HG03108 (cell line): ENCODE measurements at regions not wholly inside any gene's neighbourhood (a gene's known extent, or its start where the extent isn't known, plus 50 kb on each side); places are given as distances from the start of the nearest gene placed in this dataset.

Experiments used
- ATAC-seq: cut with Tn5 transposase; IDR thresholded peaks from one replicate; pipeline ENCODE4 v1.9.1; 2021; ENCODE audit warnings: moderate library complexity; ENCODE audit not compliant: unreplicated experiment

- ATAC-seq = no peak
Measured at GRCh38 chr2:198452327-198452726, 647.9 kb downstream of the PLCL1 start.

DNA sequence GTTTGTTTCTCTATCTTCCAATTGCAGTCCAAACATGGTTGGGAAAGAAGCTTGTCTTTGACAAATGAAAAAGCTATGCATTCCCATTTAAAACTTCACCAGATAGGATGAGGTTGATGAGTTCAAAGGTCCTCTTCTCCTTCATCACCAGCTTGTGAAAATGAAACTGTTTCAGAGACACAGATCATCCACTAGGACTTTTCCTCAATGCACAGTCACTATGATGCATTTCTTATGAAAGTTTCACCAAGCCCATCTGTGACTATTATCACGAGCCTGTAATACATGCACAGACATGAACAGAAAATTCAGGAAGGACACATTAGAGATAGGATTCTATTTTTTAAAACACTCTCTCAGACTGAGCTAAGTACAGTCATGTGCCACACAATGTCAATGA is 644.4 kb downstream of the PLCL1 start:
- ATAC-seq = no peak

- no peak for ATAC-seq
Measured at GRCh38 chr2:198444800-198445287, 640.5 kb downstream of the PLCL1 start.

DNA sequence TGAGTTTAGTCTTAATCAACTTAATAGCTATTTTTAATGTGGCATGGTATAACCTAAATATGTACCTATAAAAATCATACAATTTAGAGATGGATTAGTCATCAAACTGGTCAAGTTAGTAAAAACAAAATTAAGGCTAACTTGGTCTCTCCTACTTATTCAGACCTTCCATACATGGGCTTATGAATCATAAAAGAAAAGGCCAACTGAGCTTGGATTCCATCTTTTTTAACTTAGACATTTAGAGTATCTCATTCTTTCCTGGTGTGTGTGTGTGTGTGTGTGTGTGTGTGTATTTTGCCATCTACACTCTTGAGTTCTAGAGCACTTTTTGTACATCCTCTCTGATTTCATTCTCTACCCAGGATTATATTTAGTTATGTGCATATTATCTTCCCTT is 637.5 kb downstream of the PLCL1 start:
- ATAC-seq = no peak

- ATAC-seq = no peak
Measured at GRCh38 chr2:198441246-198441645, 636.9 kb downstream of the PLCL1 start.

DNA sequence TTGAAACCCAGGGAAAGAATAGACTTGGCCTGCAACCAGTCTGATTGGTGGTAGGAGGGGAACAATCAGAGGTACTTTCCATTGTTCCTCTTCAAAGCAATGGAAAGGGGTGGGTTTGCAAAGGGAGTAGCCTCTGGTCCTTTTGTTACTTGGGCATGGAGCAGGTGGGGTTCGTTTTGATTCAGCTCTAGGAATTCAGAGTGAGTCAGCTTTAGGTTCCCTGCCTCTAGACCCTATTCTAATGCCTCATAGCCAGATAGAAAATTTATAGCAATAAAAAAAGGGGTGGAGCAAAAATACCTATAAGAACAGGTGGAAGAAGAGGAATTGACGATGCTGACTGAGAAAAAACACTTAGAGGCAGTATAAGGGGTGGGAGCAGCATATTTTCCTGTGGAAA is 636.4 kb downstream of the PLCL1 start:
- ATAC-seq = no peak

DNA sequence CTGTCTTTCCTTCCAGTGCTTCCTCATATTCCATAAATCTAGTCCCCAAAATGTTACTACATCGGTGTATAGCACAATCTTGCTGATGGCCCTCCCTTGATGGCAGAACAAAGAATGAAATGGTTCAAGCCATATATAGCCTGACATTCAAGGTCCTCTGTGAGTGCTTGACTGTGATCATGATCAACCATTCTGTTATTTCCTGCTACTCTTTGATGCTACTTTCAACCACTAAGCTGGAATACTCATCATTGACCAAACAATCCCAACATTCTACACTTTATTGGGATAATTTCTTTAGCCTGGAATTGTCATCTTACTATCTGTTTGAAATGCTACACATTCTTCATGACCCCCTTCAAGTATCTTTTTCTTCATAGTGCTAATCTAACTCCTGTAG is 633.9 kb downstream of the PLCL1 start:
- no peak for ATAC-seq

- no peak for ATAC-seq
Measured at GRCh38 chr2:198424112-198424511, 619.7 kb downstream of the PLCL1 start.

- ATAC-seq = no peak
Measured at GRCh38 chr2:198417836-198418235, 613.4 kb downstream of the PLCL1 start.

GRCh38 chr2:198414976-198415375 is 610.6 kb downstream of the PLCL1 start:
- ATAC-seq = no peak

DNA sequence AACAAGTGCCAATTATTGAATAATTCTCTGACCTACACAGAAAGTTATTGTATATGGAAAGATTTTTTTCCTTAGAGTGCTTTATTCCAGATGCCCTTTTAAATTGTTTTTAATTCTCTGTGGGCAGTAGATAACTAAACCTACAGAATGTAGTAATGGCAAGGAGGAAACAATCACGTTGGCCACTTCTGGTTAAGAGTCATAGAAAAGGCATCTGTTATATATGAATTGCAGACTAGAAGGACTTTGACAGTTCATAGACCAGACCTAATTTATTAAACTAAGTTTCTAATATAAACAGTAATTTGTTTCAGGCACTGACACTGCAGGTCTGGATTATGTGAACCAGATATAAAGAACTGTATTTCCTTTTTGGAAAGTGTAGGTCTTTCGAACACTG is 607.5 kb downstream of the PLCL1 start:
- no peak for ATAC-seq

DNA sequence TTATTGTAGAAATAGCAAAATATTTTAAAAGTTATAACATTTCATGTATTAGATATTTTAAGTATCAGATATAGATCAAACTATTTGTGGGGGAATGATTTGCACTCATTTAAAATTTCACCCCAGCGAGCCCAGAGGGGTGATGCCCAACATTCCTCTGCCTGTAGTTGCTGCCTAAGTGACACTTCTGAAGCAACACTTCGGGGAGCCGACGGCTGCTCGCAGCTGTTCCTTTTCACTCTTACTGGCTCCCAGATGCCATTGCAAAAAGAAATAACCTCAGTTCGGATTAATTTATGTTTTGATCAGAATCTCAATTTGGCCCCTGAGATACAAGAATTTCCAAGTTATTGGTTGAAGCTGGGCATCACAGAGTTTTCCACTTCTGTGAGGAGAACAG is 603.8 kb downstream of the PLCL1 start:
- ATAC-seq = no peak

DNA sequence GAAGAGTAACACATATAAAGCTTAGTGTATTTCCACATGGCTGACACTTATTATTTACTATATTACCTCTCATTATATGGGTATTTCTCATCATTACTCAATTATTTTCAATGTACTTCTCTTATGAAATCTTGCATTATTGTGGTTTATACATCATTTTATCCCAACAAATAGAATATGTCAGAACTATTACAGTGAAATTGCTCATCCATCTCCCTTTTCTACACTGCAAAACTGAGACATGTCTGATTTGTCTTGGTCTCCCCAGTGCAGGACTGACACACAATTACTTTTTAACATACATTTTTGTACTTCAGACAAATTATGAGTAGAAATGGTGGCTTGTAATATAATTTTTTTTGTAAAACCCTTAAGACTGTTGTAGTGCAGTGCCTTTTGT is 600.9 kb downstream of the PLCL1 start:
- no peak for ATAC-seq

DNA sequence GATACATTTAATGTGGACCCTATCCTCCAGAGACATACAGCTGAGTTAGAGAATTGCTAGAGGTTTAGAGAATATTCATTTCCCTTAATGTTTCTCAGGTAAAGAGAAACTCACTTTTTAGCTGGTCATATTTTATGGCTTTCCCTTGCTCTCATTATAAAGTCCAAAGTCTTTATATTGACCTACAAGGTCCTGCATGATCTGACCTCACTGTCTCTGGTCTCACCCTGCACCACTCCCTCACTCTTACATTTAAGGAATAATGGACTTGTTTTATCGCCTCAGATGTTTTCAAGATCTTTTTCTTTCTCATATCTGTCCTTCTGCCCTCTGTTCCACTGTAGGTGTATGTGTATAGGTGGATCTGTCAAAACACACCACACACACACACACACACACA is 597.3 kb downstream of the PLCL1 start:
- no peak for ATAC-seq

- ATAC-seq = no peak
Measured at GRCh38 chr2:198400999-198401398, 596.6 kb downstream of the PLCL1 start.

DNA sequence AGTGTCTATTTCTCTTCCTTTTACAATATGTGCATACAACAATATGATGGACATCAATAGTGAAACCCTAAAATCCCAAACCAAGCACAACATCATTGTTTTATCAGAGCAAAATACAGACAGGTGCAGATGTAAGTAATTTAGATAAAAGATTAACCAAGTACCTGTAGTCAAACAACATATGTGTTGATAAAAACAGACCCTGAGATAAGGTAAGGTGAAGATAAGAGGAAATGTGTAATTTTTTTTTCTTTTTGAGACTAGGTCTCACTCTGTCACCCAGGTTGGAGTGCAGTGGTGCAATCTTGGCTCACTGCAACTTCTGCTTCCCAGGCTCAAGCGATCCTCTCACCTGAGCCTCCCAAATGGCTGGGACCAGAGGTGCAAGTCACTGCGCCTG is 589.8 kb downstream of the PLCL1 start:
- ATAC-seq = no peak

- ATAC-seq = no peak
Measured at GRCh38 chr2:198390670-198391069, 586.3 kb downstream of the PLCL1 start.

GRCh38 chr2:198387677-198388076 is 583.3 kb downstream of the PLCL1 start:
- no peak for ATAC-seq

DNA sequence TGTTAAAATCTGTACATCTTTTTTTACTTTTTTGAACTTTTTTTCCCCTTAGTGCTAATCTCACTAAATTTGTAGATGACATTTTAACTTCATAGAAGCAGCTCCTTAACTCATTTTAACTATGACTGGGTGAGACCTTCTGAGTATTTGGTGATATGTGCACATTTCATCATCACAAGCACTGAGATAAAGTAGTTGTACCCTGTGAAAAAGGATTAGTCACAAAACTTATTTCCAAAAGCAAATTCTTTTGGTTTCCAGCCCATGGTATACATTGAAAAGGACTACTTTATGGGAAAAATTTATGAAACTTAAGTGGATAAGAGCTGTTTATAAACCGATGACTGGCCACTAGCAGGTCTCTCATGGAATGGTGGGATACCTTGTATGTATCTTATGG is 581.5 kb downstream of the PLCL1 start:
- no peak for ATAC-seq

GRCh38 chr2:198385326-198385725 is 580.9 kb downstream of the PLCL1 start:
- no peak for ATAC-seq

DNA sequence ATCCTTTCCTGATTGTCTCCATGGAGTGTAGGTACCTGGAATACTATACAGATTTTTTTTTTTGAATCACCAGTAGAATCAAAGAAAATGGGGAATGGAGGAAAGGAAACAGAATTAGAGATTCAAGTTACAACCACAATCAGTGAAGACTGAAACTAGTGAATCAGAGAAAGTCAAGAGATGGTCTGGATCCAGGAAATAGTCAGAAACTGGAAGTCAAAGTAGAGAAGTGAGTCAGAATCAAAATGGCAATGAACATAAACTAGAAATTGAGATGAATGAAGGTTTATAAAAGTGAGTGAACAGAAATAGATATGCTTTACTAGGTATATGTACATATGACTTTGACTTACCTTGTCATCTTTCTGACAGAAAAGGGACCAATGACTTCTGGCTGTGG is 579.0 kb downstream of the PLCL1 start:
- ATAC-seq = no peak

DNA sequence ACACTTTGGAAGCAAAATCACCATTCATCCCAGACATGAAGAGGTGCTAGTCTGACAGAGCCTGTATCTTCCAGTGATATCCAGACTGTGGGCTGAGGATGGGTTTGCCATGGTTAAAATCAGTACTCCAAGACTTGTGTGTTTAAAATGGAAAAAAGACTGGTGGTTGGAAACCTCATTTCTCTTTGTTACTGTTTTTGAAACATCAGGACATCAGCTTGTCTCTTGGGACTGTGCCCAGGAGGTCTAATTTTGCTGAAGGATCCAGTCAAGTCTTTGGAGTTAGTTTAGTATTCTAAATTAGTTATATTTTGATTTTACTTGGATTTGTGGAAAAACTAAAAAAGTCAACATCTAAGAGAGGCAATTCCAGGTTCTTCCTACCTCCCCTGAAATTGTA is 578.4 kb downstream of the PLCL1 start:
- no peak for ATAC-seq

- ATAC-seq = no peak
Measured at GRCh38 chr2:198376677-198377076, 572.3 kb downstream of the PLCL1 start.

GRCh38 chr2:198375083-198375410 is 570.7 kb downstream of the PLCL1 start:
- no peak for ATAC-seq
